Fibroblast of pulmonary artery (primary cell): ENCODE measurements at regions not wholly inside any gene's neighbourhood (a gene's known extent, or its start where the extent isn't known, plus 50 kb on each side); places are given as distances from the start of the nearest gene placed in this dataset.

ENCODE experiments used
- DNase-seq: peaks from one replicate; pipeline ENCODE4 v3.0.0-alpha.2; 2010; ENCODE audit warnings: low read depth
- H3K4me3 ChIP-seq: replicated peaks from 2 replicates; pipeline ENCODE4 v1.5.1; 2011; ENCODE audit warnings: low read depth, mild to moderate bottlenecking, control low read depth, low read length, moderate library complexity
- TF ChIP-seq, protein P1 (sequence below): IDR thresholded peaks from 2 replicates; pipeline ENCODE4 v1.5.1; 2011; ENCODE audit warnings: mild to moderate bottlenecking, control low read depth, low read length, inconsistent platforms; ENCODE audit errors: missing control alignments

DNA sequence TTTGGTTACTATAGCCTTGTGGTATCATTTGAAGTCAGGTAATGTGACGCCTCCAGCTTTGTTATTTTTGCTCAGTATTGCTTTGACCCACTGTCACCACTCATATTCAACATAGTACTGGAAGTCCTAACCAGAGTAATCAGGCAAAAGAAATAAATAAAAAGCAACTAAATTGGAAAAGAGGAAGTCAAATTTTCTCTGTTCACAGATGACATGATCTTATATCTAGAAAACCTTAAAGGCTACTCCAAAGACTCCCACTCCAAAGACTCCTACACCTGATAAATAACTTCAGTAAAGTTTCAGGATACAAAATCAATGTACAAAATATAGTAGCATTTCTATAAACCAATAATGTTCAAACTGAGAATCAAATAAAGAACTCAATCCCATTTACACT is 348.6 kb downstream of the CXXC4 start:
- no peak for DNase-seq
- TF ChIP-seq, protein P1, sequence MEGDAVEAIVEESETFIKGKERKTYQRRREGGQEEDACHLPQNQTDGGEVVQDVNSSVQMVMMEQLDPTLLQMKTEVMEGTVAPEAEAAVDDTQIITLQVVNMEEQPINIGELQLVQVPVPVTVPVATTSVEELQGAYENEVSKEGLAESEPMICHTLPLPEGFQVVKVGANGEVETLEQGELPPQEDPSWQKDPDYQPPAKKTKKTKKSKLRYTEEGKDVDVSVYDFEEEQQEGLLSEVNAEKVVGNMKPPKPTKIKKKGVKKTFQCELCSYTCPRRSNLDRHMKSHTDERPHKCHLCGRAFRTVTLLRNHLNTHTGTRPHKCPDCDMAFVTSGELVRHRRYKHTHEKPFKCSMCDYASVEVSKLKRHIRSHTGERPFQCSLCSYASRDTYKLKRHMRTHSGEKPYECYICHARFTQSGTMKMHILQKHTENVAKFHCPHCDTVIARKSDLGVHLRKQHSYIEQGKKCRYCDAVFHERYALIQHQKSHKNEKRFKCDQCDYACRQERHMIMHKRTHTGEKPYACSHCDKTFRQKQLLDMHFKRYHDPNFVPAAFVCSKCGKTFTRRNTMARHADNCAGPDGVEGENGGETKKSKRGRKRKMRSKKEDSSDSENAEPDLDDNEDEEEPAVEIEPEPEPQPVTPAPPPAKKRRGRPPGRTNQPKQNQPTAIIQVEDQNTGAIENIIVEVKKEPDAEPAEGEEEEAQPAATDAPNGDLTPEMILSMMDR, result no peak
- no peak overlapping the region for H3K4me3 ChIP-seq

DNA sequence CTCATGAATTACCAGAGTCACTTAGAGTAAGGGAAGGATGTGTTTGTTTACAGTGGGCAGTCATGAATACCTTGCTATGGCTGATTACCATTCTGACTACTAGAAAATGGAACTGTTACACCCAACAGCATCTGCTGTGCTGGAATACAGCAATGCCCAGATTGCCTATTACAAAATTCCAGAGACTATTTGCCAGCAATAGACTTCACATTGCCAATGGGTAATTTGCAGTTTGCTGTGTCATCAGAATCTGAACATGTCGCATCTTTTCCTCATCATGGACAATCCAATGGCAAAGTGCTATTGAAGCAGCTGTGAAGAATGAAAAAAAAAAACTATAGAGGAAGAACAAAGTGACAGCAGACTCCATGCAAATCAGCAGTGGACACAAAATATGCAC is 356.6 kb downstream of the CXXC4 start:
- no peak overlapping the region for H3K4me3 ChIP-seq
- no peak for DNase-seq
- TF ChIP-seq, protein P1, result no peak

DNA sequence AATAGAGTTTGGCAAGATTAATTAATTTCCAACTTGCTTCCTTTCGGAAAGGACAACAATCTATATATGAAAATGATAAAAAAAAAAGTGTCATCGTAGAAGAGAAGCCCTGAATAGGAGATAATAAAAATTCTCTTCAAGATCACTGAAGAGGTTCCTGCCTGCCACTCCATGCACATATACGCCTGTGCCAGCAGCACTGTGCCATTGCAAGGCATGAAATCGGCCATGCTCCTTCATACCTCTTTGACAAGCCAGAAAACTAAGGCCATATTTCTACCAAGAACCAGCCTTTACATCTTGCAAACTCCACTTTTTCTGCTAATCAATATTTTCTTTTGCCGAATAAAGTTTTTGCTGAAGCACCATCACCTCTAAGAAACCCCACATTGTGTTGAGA is 365.5 kb downstream of the CXXC4 start:
- H3K4me3 ChIP-seq, result no peak overlapping the region
- no peak for DNase-seq
- TF ChIP-seq, protein P1, result no peak

DNA sequence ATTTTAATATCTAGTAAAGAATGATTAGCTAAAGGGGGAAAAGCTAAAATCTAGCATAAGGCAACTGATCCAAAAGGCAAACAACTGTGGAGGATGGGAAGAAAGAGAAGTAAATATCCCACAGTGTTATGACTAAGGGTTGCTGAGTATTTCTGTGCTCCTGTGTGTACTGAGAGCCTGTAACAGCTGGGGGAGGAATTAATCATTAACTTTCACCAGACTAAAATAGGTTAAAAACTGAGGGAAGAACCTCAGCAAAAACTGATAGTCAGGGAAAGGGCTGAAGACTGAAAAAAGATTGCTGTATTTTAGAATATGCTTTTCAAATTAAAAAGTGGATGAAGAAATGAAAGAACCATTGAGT is 365.9 kb downstream of the CXXC4 start:
- TF ChIP-seq, protein P1, result no peak
- DNase-seq, result no peak
- no peak overlapping the region for H3K4me3 ChIP-seq

DNA sequence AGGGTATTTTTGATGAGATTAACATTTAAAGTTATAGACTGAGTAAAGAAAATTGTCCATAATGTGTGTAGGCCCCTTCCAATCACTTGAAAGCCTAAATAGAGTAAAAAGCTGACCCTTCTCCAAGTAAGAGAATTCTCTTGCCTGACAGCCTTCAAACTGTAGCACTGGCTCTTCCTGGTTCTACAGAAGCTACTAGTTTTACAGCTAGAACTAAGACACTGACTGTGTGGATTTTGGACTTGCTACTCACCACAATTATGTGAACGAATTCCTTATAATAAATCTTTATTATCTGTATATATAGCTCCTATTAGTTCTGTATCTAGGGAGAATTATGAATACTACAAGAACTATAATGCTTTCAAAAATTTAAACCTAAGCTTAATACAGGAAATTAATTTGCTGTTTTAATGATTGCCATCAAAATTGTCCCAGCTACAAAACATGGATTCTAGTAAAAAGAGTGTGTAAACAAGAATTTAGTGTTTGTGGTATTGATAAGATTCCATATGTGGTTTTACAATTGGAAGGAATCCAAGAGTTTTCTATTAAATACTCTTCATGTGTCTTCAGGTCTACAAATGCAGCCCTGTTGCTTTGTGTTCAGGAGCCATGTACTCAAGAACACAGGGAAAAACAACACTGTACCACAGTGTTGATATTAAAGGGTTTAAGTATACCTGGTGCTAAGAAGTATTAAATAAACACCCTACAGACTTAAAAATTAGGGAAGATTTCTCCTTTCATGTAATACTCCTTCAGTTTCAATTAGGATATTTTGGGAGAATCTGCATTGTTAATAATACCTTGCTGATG is 366.5 kb downstream of the CXXC4 start:
- TF ChIP-seq, protein P1, result no peak
- no peak for DNase-seq
- no peak overlapping the region for H3K4me3 ChIP-seq

DNA sequence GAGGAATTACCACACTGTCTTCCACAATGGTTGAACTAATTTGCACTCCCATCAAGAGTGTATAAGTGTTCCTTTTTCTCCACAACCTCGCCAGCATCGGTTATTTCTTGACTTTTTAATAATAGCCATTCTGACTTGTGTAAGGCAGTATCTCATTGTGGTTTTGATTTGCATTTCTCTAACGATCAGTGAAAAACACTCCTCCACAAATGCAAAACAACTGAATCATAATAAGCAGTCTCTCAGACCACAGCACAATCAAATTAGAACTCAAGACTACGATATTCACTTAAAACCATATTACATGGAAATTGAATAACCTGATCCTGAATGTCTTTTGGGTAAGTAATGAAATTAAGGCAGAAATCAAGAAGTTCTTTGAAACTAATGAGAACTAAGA is 371.7 kb downstream of the CXXC4 start:
- no peak for DNase-seq
- H3K4me3 ChIP-seq, result no peak overlapping the region
- TF ChIP-seq, protein P1, result no peak

DNA sequence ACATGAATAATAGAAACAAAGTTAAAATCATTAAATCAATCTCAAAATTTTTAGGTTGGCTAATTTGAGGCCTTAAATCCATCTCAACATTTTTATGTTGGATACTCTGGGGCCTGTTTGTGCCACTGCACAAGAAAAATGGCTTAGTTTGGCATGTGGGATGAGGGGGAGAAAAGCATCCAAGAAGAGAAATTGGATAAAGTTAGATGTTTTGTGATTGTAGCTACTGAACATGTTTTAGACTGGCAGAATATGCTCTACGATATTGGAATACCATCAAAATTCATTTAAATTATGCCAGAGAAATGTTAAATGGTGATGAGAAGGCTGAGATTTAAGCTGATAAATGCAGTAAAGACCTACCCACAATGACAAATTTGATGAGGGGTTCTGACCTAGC is 376.9 kb downstream of the CXXC4 start:
- no peak overlapping the region for H3K4me3 ChIP-seq
- no peak for DNase-seq
- TF ChIP-seq, protein P1, result no peak
